Mesendoderm (in vitro differentiated cells): ENCODE measurements at regions not wholly inside any gene's neighbourhood (a gene's known extent, or its start where the extent isn't known, plus 50 kb on each side); places are given as distances from the start of the nearest gene placed in this dataset.
A peak's percentile ranks its signal among the peaks of the same experiment; 100 is the strongest.
"Not testable (repeated sequence)": the region's sequence is repeated elsewhere in the genome, so short reads cannot be mapped to it uniquely, and the experiment has no call there.

ENCODE experiments used
- DNase-seq: peaks from one replicate; pipeline ENCODE4 v3.0.0; 2013
- H2AK5ac ChIP-seq: 2 replicates; pipeline ENCODE4 v1.6.1; 2013; ENCODE audit warnings: low read length, inconsistent platforms
- H2BK120ac ChIP-seq: 2 replicates; pipeline ENCODE4 v1.6.1; 2013; ENCODE audit warnings: low read depth, mild to moderate bottlenecking, low read length, moderate library complexity, mixed read lengths
- H2BK15ac ChIP-seq: replicated peaks from 2 replicates; pipeline ENCODE4 v1.6.1; 2013; ENCODE audit warnings: low read depth, mild to moderate bottlenecking, moderate library complexity
- H2BK5ac ChIP-seq: 2 replicates; pipeline ENCODE4 v1.6.1; 2013; ENCODE audit warnings: low read length, inconsistent platforms
- H3K18ac ChIP-seq: 2 replicates; pipeline ENCODE4 v1.6.1; 2013; ENCODE audit warnings: mild to moderate bottlenecking, low read length, mixed read lengths
- H3K23ac ChIP-seq: one replicate; pipeline ENCODE4 v1.6.1; 2013; ENCODE audit warnings: low read length
- H3K27ac ChIP-seq: 2 replicates; pipeline ENCODE4 v1.5.1; 2013; ENCODE audit warnings: low read depth, mild to moderate bottlenecking, inconsistent platforms, low read length, moderate library complexity
- H3K27me3 ChIP-seq: 2 replicates; pipeline ENCODE4 v1.6.1; 2013; ENCODE audit warnings: low read length, control low read depth, mild to moderate bottlenecking, inconsistent platforms; ENCODE audit not compliant: insufficient read depth, poor library complexity
- H3K36me3 ChIP-seq: 2 replicates; pipeline ENCODE4 v1.6.1; 2013; ENCODE audit warnings: low read length, inconsistent platforms; ENCODE audit not compliant: control insufficient read depth, insufficient read depth
- H3K4ac ChIP-seq: one replicate; pipeline ENCODE4 v1.6.1; 2013; ENCODE audit warnings: low read depth, mild to moderate bottlenecking, low read length, moderate library complexity
- H3K4me1 ChIP-seq: 2 replicates; pipeline ENCODE4 v1.6.1; 2013; ENCODE audit warnings: low read depth, low read length, inconsistent platforms; ENCODE audit not compliant: control insufficient read depth
- H3K4me2 ChIP-seq: 2 replicates; pipeline ENCODE4 v1.6.1; 2013; ENCODE audit warnings: low read length
- H3K4me3 ChIP-seq: 2 replicates; pipeline ENCODE4 v1.5.1; 2013; ENCODE audit warnings: mild to moderate bottlenecking, low read length
- H3K56ac ChIP-seq: one replicate; pipeline ENCODE4 v1.6.1; 2013; ENCODE audit warnings: low read length
- H3K79me1 ChIP-seq: 2 replicates; pipeline ENCODE4 v1.6.1; 2013; ENCODE audit warnings: low read length, inconsistent platforms
- H3K79me2 ChIP-seq: 2 replicates; pipeline ENCODE4 v1.6.1; 2013; ENCODE audit warnings: mild to moderate bottlenecking, low read length; ENCODE audit not compliant: control insufficient read depth, insufficient read depth
- H3K9ac ChIP-seq: 2 replicates; pipeline ENCODE4 v1.6.1; 2013; ENCODE audit warnings: low read length, inconsistent platforms
- H4K5ac ChIP-seq: one replicate; pipeline ENCODE4 v1.6.1; 2013; ENCODE audit warnings: low read length
- H4K8ac ChIP-seq: one replicate; pipeline ENCODE4 v1.6.1; 2013; ENCODE audit warnings: low read depth, mild to moderate bottlenecking, control low read depth, low read length, moderate library complexity
- whole genome bisulfite sequencing: extraction: QIAGEN DNeasy Blood & Tissue Kit; methylation state at CpG from one replicate; pipeline ENCODE4 v1.1.7; 2013; ENCODE audit warnings: low lambda C conversion rate, missing lambda C conversion rate; ENCODE audit not compliant: insufficient coverage; ENCODE audit errors: extremely low coverage; 5-methylcytosine and 5-hydroxymethylcytosine counted together

- DNase-seq = no peak
- no CpG with 5 or more reads among the region's 5 CpGs for WGBS
Observed at GRCh38 chr1:195851016-195851601, 757.1 kb downstream of the KCNT2 start.

DNA sequence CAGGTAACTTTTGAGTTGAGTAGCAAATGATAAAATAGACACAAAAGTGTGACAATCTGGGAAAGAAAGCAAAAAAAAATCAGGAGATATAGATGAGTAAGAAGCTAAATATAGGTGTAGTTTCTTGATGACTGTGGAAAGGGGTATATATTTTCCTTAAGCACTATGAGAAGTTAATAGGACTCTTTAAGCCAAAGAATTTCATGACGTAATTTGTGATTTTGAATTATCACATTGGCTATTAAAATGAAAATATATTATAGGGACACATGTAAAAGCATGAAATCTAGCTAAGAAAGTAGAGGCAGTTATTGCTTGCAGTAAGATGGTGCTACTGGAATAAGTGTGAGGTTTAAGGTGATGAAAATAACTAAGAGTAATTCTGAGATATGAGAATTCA is 759.1 kb downstream of the KCNT2 start:
- Histone ChIP-seq H3K4me2 (no peak overlapping the region), H2AK5ac (no peak overlapping the region), H3K79me1 (no peaks in the 10 kb centered on the region), H3K23ac (no peak overlapping the region), H3K27me3 (no peaks in the 10 kb centered on the region), H2BK120ac (no peak overlapping the region), H2BK15ac (no peak overlapping the region), H3K36me3 (no peaks in the 10 kb centered on the region), H4K8ac (no peak overlapping the region), H2BK5ac (no peak overlapping the region), H3K9ac (no peak overlapping the region), H3K56ac (no peak overlapping the region), H3K4me3 (no peak overlapping the region), H3K27ac (no peak overlapping the region), H3K4ac (no peak overlapping the region), H3K79me2 (no peaks in the 10 kb centered on the region), H4K5ac (no peak overlapping the region), H3K4me1 (no peaks in the 10 kb centered on the region), H3K18ac (no peak overlapping the region)
- DNase-seq = no peak
- no CpG with 5 or more reads among the region's 1 CpG for WGBS

More at GRCh38 chr1:195851016-195851601, 757.1 kb downstream of the KCNT2 start:
- H3K4me2 ChIP-seq = no peak overlapping the region
- H3K23ac ChIP-seq = no peak overlapping the region
- no peak overlapping the region for H4K8ac ChIP-seq
- H3K36me3 ChIP-seq = no peaks in the 10 kb centered on the region
- no peak overlapping the region for H2AK5ac ChIP-seq
- H3K18ac ChIP-seq = no peak overlapping the region
- H2BK5ac ChIP-seq = no peak overlapping the region
- H2BK15ac ChIP-seq = peak overlapping the region; percentile 36
- no peak overlapping the region for H3K4me3 ChIP-seq
- no peak overlapping the region for H3K9ac ChIP-seq
- no peaks in the 10 kb centered on the region for H3K79me2 ChIP-seq
- no peak overlapping the region for H2BK120ac ChIP-seq
- no peak overlapping the region for H3K27ac ChIP-seq
- H3K27me3 ChIP-seq = no peaks in the 10 kb centered on the region
- no peak overlapping the region for H4K5ac ChIP-seq
- H3K79me1 ChIP-seq = no peaks in the 10 kb centered on the region
- H3K4me1 ChIP-seq = no peaks in the 10 kb centered on the region
- no peak overlapping the region for H3K56ac ChIP-seq
- H3K4ac ChIP-seq = peak overlapping the region; percentile 70

DNA sequence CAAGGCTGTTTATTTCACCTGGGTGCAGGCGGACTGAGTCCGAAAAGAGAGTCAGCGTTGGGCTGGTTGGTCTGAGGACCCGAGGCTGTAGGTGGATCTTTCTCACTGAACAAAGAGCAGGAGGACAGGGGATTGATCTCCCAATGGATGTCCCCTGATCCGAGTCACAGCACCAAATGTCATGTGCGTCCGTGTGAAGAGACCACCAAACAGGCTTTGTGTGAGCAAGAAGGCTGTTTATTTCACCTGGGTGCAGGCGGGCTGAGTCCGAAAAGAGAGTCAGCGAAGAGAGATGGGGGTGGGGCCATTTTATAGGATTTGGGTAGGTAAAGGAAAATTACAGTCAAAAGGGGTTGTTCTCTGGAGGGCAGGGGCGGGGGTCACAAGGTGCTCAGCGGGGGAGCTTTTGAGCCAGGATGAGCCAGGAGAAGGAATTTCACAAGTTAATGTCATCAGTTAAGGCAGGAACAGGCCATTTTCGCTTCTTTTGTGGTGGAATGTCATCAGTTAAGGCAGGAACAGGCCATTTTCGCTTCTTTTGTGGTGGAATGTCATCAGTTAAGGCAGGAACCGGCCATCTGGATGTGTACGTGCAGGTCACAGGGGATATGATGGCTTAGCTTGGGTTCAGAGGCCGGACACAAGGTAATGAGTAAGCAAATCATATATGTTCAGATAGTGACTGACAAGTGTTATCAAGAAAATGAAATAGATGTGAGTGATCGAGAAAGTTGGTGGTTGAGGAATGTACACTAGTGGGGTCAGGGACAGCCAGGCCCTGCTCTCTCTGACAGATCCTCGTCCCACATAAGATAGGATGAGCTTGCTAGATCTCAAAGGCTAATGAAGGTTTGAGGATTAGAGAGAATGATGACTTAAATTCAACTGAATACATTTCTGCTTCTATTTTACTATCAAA is 760.0 kb downstream of the KCNT2 start:
- Histone ChIP-seq H2BK5ac (peak overlapping the region; percentile 78), H3K4me2 (peak overlapping the region; percentile 19), H4K8ac (peak overlapping the region; percentile 78), H3K27ac (peak overlapping the region; percentile 89), H3K56ac (peak overlapping the region; percentile 88), H3K4ac (peak overlapping the region; percentile 37), H2BK120ac (peak overlapping the region; percentile 95), H3K4me3 (peak overlapping the region; percentile 37), H3K9ac (peak overlapping the region; percentile 85), H3K18ac (peak overlapping the region; percentile 51)
- peak; percentile 91 for DNase-seq
- H4K5ac ChIP-seq, H3K79me2 ChIP-seq, H3K27me3 ChIP-seq, H3K36me3 ChIP-seq, H3K79me1 ChIP-seq, H3K23ac ChIP-seq, H2AK5ac ChIP-seq, H3K4me1 ChIP-seq, H2BK15ac ChIP-seq: not testable (repeated sequence)
- 100% methylated on average over 1 of the region's 19 CpGs for WGBS

GRCh38 chr1:195831789-195832188 is 776.5 kb downstream of the KCNT2 start:
- no peaks in the 10 kb centered on the region for H3K79me1 ChIP-seq
- no peaks in the 10 kb centered on the region for H3K36me3 ChIP-seq
- no peaks in the 10 kb centered on the region for H3K27me3 ChIP-seq
- H3K4me3 ChIP-seq = no peak overlapping the region
- no peak overlapping the region for H2BK5ac ChIP-seq
- DNase-seq = no peak
- no peak overlapping the region for H3K4ac ChIP-seq
- H2BK15ac ChIP-seq = no peak overlapping the region
- no peak overlapping the region for H3K56ac ChIP-seq
- no peaks in the 10 kb centered on the region for H3K79me2 ChIP-seq
- no peak overlapping the region for H3K23ac ChIP-seq
- no peak overlapping the region for H4K8ac ChIP-seq
- no peak overlapping the region for H3K27ac ChIP-seq
- no CpG with 5 or more reads among the region's 4 CpGs for WGBS
- no peak overlapping the region for H2BK120ac ChIP-seq
- no peak overlapping the region for H4K5ac ChIP-seq
- no peak overlapping the region for H3K4me2 ChIP-seq
- no peak overlapping the region for H3K9ac ChIP-seq
- H2AK5ac ChIP-seq = no peak overlapping the region
- H3K4me1 ChIP-seq = no peaks in the 10 kb centered on the region
- H3K18ac ChIP-seq = no peak overlapping the region

DNA sequence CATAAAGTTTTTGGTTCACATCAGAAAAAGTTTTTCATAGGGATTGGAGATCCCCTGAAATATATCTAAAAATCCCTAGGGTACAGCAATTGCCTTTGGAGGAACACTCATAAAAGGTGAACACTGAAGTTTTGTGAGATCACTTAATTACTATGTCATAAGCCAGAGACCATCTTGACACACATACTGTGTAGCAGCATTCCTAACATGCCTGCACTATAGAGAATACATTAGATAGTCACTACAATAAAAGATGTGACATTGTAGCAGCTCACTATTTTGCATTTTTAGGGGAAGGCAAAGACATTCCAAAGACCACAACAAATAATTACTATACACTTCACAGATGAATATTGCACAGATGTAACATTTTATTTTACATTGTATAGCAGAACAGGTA is 779.9 kb downstream of the KCNT2 start:
- peak; percentile 53 for DNase-seq
- H4K8ac ChIP-seq = no peak overlapping the region
- no peak overlapping the region for H4K5ac ChIP-seq
- no peak overlapping the region for H2BK15ac ChIP-seq
- H3K4me1 ChIP-seq = no peaks in the 10 kb centered on the region
- H3K4me2 ChIP-seq = no peak overlapping the region
- H3K27ac ChIP-seq = no peak overlapping the region
- H3K23ac ChIP-seq = no peak overlapping the region
- H3K56ac ChIP-seq = no peak overlapping the region
- H3K79me1 ChIP-seq = no peaks in the 10 kb centered on the region
- H2BK120ac ChIP-seq = no peak overlapping the region
- H3K79me2 ChIP-seq = no peaks in the 10 kb centered on the region
- no peak overlapping the region for H2AK5ac ChIP-seq
- H3K27me3 ChIP-seq = no peaks in the 10 kb centered on the region
- H3K36me3 ChIP-seq = no peaks in the 10 kb centered on the region
- no peak overlapping the region for H3K4ac ChIP-seq
- H2BK5ac ChIP-seq = no peak overlapping the region
- no peak overlapping the region for H3K4me3 ChIP-seq
- no peak overlapping the region for H3K18ac ChIP-seq
- no peak overlapping the region for H3K9ac ChIP-seq
